Endothelial cell of umbilical vein (primary cell): ENCODE measurements at regions not wholly inside any gene's neighbourhood (a gene's known extent, or its start where the extent isn't known, plus 50 kb on each side); places are given as distances from the start of the nearest gene placed in this dataset.

Source experiments
- CTCF ChIP-seq, 2 donors: IDR thresholded peaks; 1 replicate in 1 of 2; 2 replicates in 1 of 2; pipeline ENCODE4 v1.5.1; 2011; ENCODE audit warnings: low read length in 2 of 2, mild to moderate bottlenecking in 2 of 2, moderate library complexity in 2 of 2, control low read depth in 1 of 2, inconsistent platforms in 1 of 2, low read depth in 1 of 2; ENCODE audit not compliant: insufficient read depth in 1 of 2; ENCODE audit errors: extremely low read depth in 1 of 2
- EZH2 ChIP-seq: IDR thresholded peaks from 2 replicates; pipeline ENCODE4 v1.6.1; 2012; ENCODE audit warnings: borderline replicate concordance, low read depth, mild to moderate bottlenecking, moderate library complexity, low read length, inconsistent platforms; ENCODE audit not compliant: severe bottlenecking
- FOS ChIP-seq: IDR thresholded peaks from 2 replicates; pipeline ENCODE4 v1.6.1; 2011; ENCODE audit warnings: mild to moderate bottlenecking, low read length, moderate library complexity, borderline replicate concordance; ENCODE audit not compliant: insufficient read depth
- GATA2 ChIP-seq: IDR thresholded peaks from 2 replicates; pipeline ENCODE4 v1.7.0; 2011; ENCODE audit warnings: low read depth, mild to moderate bottlenecking, moderate library complexity, mixed read lengths, low read length; ENCODE audit not compliant: insufficient read length, insufficient read depth
- JUN ChIP-seq: IDR thresholded peaks from 2 replicates; pipeline ENCODE4 v1.6.1; 2011; ENCODE audit warnings: borderline replicate concordance, low read depth; ENCODE audit not compliant: insufficient read length, insufficient read depth
- MYC ChIP-seq: IDR thresholded peaks from one replicate; pipeline ENCODE4 v1.6.1; 2011; ENCODE audit warnings: mild to moderate bottlenecking, low read depth, low read length
- POLR2A ChIP-seq: IDR thresholded peaks from 2 replicates; pipeline ENCODE4 v1.6.1; 2012; ENCODE audit warnings: low read depth, mild to moderate bottlenecking, control low read depth, low read length
- POLR2AphosphoS5 ChIP-seq: IDR thresholded peaks from 2 replicates; pipeline ENCODE4 v1.6.1; 2012; ENCODE audit warnings: low read depth, mild to moderate bottlenecking, control low read depth, low read length, moderate library complexity; ENCODE audit not compliant: insufficient read depth
- TF ChIP-seq, protein P1 (sequence below): IDR thresholded peaks from 2 replicates; pipeline ENCODE4 v1.6.1; 2011; ENCODE audit not compliant: insufficient read depth, insufficient read length

GRCh38 chr16:79519448-79519847 lies 81.1 kb downstream of the MAF start:
- TF ChIP-seq POLR2A (no peak), CTCF (IDR thresholded peaks at IDR 0.05; ENCODE audit: extremely low read depth in 1 of 2, insufficient read depth in 1 of 2, low read depth in 1 of 2, low read length in 2 of 2) (no peak), POLR2AphosphoS5 (no peak), MYC (no peak), EZH2 (no peak), FOS (no peak), JUN (no peak), GATA2 (no peak)
- TF ChIP-seq, protein P1, sequence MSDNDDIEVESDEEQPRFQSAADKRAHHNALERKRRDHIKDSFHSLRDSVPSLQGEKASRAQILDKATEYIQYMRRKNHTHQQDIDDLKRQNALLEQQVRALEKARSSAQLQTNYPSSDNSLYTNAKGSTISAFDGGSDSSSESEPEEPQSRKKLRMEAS: no peak
